ENCODE measurements at regions not wholly inside any gene's neighbourhood (a gene's known extent, or its start where the extent isn't known, plus 50 kb on each side); places are given as distances from the start of the nearest gene placed in this dataset.

- Histone ChIP-seq H4K20me1 (ENCODE audit: control insufficient read depth, insufficient read depth, low read length, poor library complexity, severe bottlenecking) (no peaks in the 10 kb centered on the region), H3K4me1 (ENCODE audit: control insufficient read depth in 2 of 2, insufficient read depth in 2 of 2, low read length in 2 of 2) (no peaks in the 10 kb centered on the region), H2AFZ (ENCODE audit: insufficient read depth, low read depth, low read length, poor library complexity, severe bottlenecking) (no peak overlapping the region), H3K79me2 (ENCODE audit: control insufficient read depth, insufficient read depth, low read length) (no peaks in the 10 kb centered on the region), H3K27ac (ENCODE audit: low read length in 2 of 2) (no peak overlapping the region), H3K9ac (ENCODE audit: low read length) (no peak overlapping the region), H3K4me3 (ENCODE audit: control extremely low read depth in 1 of 5, extremely low read depth in 1 of 5, insufficient read depth in 1 of 5, low read depth in 2 of 5, low read length in 4 of 5) (no peak overlapping the region), H3K4me2 (replicated peaks; ENCODE audit: low read depth, low read length, poor library complexity, severe bottlenecking) (no peak overlapping the region), H3K27me3 (replicated peaks in 1 of 4; ENCODE audit: control extremely low read depth in 1 of 4, control insufficient read depth in 3 of 4, insufficient read depth in 4 of 4, low read length in 3 of 4) (no peaks in the 10 kb centered on the region), H3K9me3 (ENCODE audit: control extremely low read depth in 1 of 3, control insufficient read depth in 2 of 3, insufficient read depth in 1 of 3, low read length in 2 of 3) (no peaks in the 10 kb centered on the region), H3K36me3 (replicated peaks in 1 of 2; ENCODE audit: control extremely low read depth in 1 of 2, control insufficient read depth in 1 of 2, extremely low read depth in 1 of 2, insufficient read depth in 2 of 2, low read length in 1 of 2) (no peaks in the 10 kb centered on the region)
- Mint-ChIP-seq H3K4me1 (no peaks in the 10 kb centered on the region), H3K27me3 (peaks cover 15% of the 10 kb centered on the region), H3K4me3 (no peak overlapping the region), H3K9me3 (ENCODE audit: insufficient read depth) (peaks cover 3% of the 10 kb centered on the region), H3K27ac (no peak overlapping the region)
- ATAC-seq (ENCODE audit: low read depth) (no peak), DNase-seq (no peak)
- ChIA-PET POLR2A (no interaction called here), CTCF (interaction anchor here (0.8 to 0.9 kb wide), 2 partner anchors 24 to 33 kb away, joined by 3 to 4 read pairs; no protein-coding TSS in a partner anchor)
- WGBS (ENCODE audit: insufficient coverage): no CpG with 5 or more reads among the region's 9 CpGs
- TF ChIP-seq EZH2 (IDR thresholded peaks at IDR 0.05; ENCODE audit: borderline replicate concordance, insufficient read depth, low read depth, low read length, poor library complexity, severe bottlenecking): no peak
- no peak for TF ChIP-seq CTCF (IDR thresholded peaks at IDR 0.05)
- intact Hi-C loops (cut with micrococcal nuclease): no loop called here
Observed at GRCh38 chr13:30079501-30079900, 227.8 kb downstream of the KATNAL1 start.

DNA sequence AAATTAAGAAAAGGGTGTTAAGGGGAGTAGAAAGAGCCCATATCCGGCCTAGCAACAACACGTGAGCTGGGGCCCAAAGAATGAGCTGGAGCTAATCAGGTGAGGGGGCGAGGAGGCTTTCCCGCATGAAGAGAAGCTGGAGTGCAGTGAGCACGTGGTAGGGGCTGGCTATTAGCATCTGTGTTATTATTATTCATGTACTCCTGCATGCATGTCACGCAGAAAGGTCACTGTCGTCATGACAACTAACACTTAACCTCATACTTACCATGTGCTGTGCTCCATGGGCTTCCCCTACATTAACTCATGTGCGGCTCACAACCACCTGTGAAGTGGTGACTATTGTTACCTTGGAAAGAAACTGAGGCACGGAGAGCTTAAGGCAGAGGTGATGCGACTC lies 227.6 kb upstream of the UBL3 start:
- ChIA-PET CTCF (no interaction called here), POLR2A (no interaction called here)
- peaks cover 3% of the 10 kb centered on the region for H3K9me3 Mint-ChIP-seq (ENCODE audit: insufficient read depth)
- Histone ChIP-seq H3K27ac (ENCODE audit: low read length in 2 of 2) (no peak overlapping the region), H3K4me2 (replicated peaks; ENCODE audit: low read depth, low read length, poor library complexity, severe bottlenecking) (no peak overlapping the region), H3K36me3 (replicated peaks in 1 of 2; ENCODE audit: control extremely low read depth in 1 of 2, control insufficient read depth in 1 of 2, extremely low read depth in 1 of 2, insufficient read depth in 2 of 2, low read length in 1 of 2) (no peaks in the 10 kb centered on the region), H3K79me2 (ENCODE audit: control insufficient read depth, insufficient read depth, low read length) (no peaks in the 10 kb centered on the region), H3K4me1 (ENCODE audit: control insufficient read depth in 2 of 2, insufficient read depth in 2 of 2, low read length in 2 of 2) (no peaks in the 10 kb centered on the region), H3K9ac (ENCODE audit: low read length) (no peak overlapping the region), H4K20me1 (ENCODE audit: control insufficient read depth, insufficient read depth, low read length, poor library complexity, severe bottlenecking) (no peaks in the 10 kb centered on the region), H3K4me3 (ENCODE audit: control extremely low read depth in 1 of 5, extremely low read depth in 1 of 5, insufficient read depth in 1 of 5, low read depth in 2 of 5, low read length in 4 of 5) (no peak overlapping the region), H3K27me3 (replicated peaks in 1 of 4; ENCODE audit: control extremely low read depth in 1 of 4, control insufficient read depth in 3 of 4, insufficient read depth in 4 of 4, low read length in 3 of 4) (no peaks in the 10 kb centered on the region), H2AFZ (ENCODE audit: insufficient read depth, low read depth, low read length, poor library complexity, severe bottlenecking) (no peak overlapping the region), H3K9me3 (ENCODE audit: control extremely low read depth in 1 of 3, control insufficient read depth in 2 of 3, insufficient read depth in 1 of 3, low read length in 2 of 3) (no peaks in the 10 kb centered on the region)
- H3K27me3 Mint-ChIP-seq: peaks cover 5% of the 10 kb centered on the region
- TF ChIP-seq EZH2 (IDR thresholded peaks at IDR 0.05; ENCODE audit: borderline replicate concordance, insufficient read depth, low read depth, low read length, poor library complexity, severe bottlenecking): no peak
- no peak for TF ChIP-seq CTCF (IDR thresholded peaks at IDR 0.05)
- intact Hi-C loops (cut with micrococcal nuclease): no loop called here
- no peak for DNase-seq
- H3K27ac Mint-ChIP-seq: no peak overlapping the region
- H3K4me3 Mint-ChIP-seq: no peak overlapping the region
- H3K4me1 Mint-ChIP-seq: no peaks in the 10 kb centered on the region
- ATAC-seq (ENCODE audit: low read depth): no peak
- 86% methylated on average over 5 of the region's 10 CpGs for WGBS (ENCODE audit: insufficient coverage)

Measured in B cell (primary cell).